ENCODE measurements at regions not wholly inside any gene's neighbourhood (a gene's known extent, or its start where the extent isn't known, plus 50 kb on each side); places are given as distances from the start of the nearest gene placed in this dataset.

- TF ChIP-seq, protein P1, sequence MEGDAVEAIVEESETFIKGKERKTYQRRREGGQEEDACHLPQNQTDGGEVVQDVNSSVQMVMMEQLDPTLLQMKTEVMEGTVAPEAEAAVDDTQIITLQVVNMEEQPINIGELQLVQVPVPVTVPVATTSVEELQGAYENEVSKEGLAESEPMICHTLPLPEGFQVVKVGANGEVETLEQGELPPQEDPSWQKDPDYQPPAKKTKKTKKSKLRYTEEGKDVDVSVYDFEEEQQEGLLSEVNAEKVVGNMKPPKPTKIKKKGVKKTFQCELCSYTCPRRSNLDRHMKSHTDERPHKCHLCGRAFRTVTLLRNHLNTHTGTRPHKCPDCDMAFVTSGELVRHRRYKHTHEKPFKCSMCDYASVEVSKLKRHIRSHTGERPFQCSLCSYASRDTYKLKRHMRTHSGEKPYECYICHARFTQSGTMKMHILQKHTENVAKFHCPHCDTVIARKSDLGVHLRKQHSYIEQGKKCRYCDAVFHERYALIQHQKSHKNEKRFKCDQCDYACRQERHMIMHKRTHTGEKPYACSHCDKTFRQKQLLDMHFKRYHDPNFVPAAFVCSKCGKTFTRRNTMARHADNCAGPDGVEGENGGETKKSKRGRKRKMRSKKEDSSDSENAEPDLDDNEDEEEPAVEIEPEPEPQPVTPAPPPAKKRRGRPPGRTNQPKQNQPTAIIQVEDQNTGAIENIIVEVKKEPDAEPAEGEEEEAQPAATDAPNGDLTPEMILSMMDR (IDR thresholded peaks at IDR 0.05): no peak
- TF ChIP-seq POLR2A (IDR thresholded peaks at IDR 0.05): no peak
These were observed 800.1 kb downstream of the BRINP1 start for GRCh38 chr9:118569148-118569547.

Measured in adrenal gland (tissue), 5 donors.